H1 (cell line): ENCODE measurements at regions not wholly inside any gene's neighbourhood (a gene's known extent, or its start where the extent isn't known, plus 50 kb on each side); places are given as distances from the start of the nearest gene placed in this dataset.

Experiments used
- CTCF ChIA-PET: fragments of 300-600 bp; sonication (Branson Sonifier 250); formaldehyde crosslinking; loops from one replicate; lab custom pipeline; 2021; ENCODE audit not compliant: partially characterized antibody; lab: Charles Lee
- POLR2A ChIA-PET: fragments of 300-600 bp; sonication (Branson Sonifier 250); formaldehyde crosslinking; loops from one replicate; lab custom pipeline; 2021; ENCODE audit warnings: inconsistent platforms; ENCODE audit not compliant: partially characterized antibody; lab: Charles Lee
- DNase-seq, 2 experiments: peaks; one replicate each; pipeline versions ENCODE4 v3.0.0 to v3.0.0-alpha.2; 2010 to 2022; ENCODE audit warnings: low spot score in 2 of 2, low read depth in 1 of 2, mixed read lengths in 1 of 2
- FAIRE-seq: peaks from 2 replicates; lab custom pipeline; 2011; peaks lifted over from hg19 to GRCh38; lab: Jason Lieb, UNC
- H2AFZ ChIP-seq: 2 replicates; pipeline ENCODE4 v1.8.1; 2012; ENCODE audit warnings: low read length, inconsistent platforms
- H2AK5ac ChIP-seq: 2 replicates; pipeline ENCODE4 v1.6.1; 2013; ENCODE audit warnings: low read depth, low read length
- H2BK120ac ChIP-seq: replicated peaks from 2 replicates; pipeline ENCODE3; 2013; ENCODE audit warnings: low read depth, low read length, inconsistent platforms
- H2BK12ac ChIP-seq: 2 replicates; pipeline ENCODE4 v1.6.1; 2013; ENCODE audit warnings: low read depth, low read length
- H2BK15ac ChIP-seq: 2 replicates; pipeline ENCODE4 v1.6.1; 2013; ENCODE audit warnings: low read length
- H2BK20ac ChIP-seq: 2 replicates; pipeline ENCODE4 v1.6.1; 2013; ENCODE audit warnings: low read length
- H2BK5ac ChIP-seq: 2 replicates; pipeline ENCODE4 v1.6.1; 2013; ENCODE audit warnings: low read depth, low read length
- H3K14ac ChIP-seq: 2 replicates; pipeline ENCODE4 v1.6.1; 2013; ENCODE audit warnings: inconsistent platforms; ENCODE audit not compliant: insufficient read length
- H3K18ac ChIP-seq: 2 replicates; pipeline ENCODE4 v1.6.1; 2013; ENCODE audit warnings: low read length; ENCODE audit errors: extremely low read depth
- H3K23ac ChIP-seq: 2 replicates; pipeline ENCODE4 v1.6.1; 2013; ENCODE audit warnings: inconsistent platforms; ENCODE audit not compliant: insufficient read length
- H3K23me2 ChIP-seq: 2 replicates; pipeline ENCODE4 v1.6.1; 2013; ENCODE audit warnings: low read depth, low read length
- H3K27ac ChIP-seq: 2 replicates; pipeline ENCODE4 v1.6.1; 2011; ENCODE audit warnings: low read depth, low read length, inconsistent platforms
- H3K27me3 ChIP-seq, 4 experiments: replicated peaks in 1 of 4; 1 replicate in 1 of 4; 2 replicates in 3 of 4; pipeline versions ENCODE4 v1.6.1 to v1.8.1; 2011 to 2013; ENCODE audit warnings: low read length in 3 of 4, mild to moderate bottlenecking in 3 of 4, inconsistent platforms in 2 of 4, mixed read lengths in 2 of 4, moderate library complexity in 1 of 4; ENCODE audit not compliant: control insufficient read depth in 3 of 4, insufficient read depth in 3 of 4; ENCODE audit errors: extremely low read depth in 1 of 4
- H3K36me3 ChIP-seq, 4 experiments: 2 replicates each; pipeline versions ENCODE4 v1.6.1 to v1.8.1; 2011 to 2013; ENCODE audit warnings: mild to moderate bottlenecking in 4 of 4, low read length in 3 of 4, moderate library complexity in 2 of 4, control low read depth in 1 of 4, inconsistent platforms in 1 of 4; ENCODE audit not compliant: insufficient read depth in 4 of 4, control insufficient read depth in 2 of 4
- H3K4ac ChIP-seq: replicated peaks from 2 replicates; pipeline ENCODE3; 2013; ENCODE audit warnings: low read length, low read depth, mixed read lengths, inconsistent platforms; ENCODE audit not compliant: insufficient read length
- H3K4me1 ChIP-seq, 4 experiments: replicated peaks in 1 of 4; 1 replicate in 1 of 4; 2 replicates in 3 of 4; pipeline versions ENCODE4 v1.6.1 to v1.8.1; 2011 to 2013; ENCODE audit warnings: low read length in 3 of 4, inconsistent platforms in 2 of 4, mixed read lengths in 1 of 4; ENCODE audit not compliant: insufficient read depth in 4 of 4, control insufficient read depth in 3 of 4
- H3K4me2 ChIP-seq, 2 experiments: 2 replicates each; pipeline versions ENCODE4 v1.6.1 to v1.8.1; 2011 to 2013; ENCODE audit warnings: low read depth in 2 of 2, low read length in 2 of 2, control low read depth in 1 of 2, inconsistent platforms in 1 of 2, mild to moderate bottlenecking in 1 of 2; ENCODE audit not compliant: insufficient read depth in 1 of 2
- H3K4me3 ChIP-seq, 4 experiments: fragments of 200-600, 300-600 bp in 1 of 4; sonication (generic), shearing (Covaris generic), sonication (Bioruptor Twin) in 1 of 4; 2 replicates each; pipeline versions ENCODE4 v1.5.1 to v1.8.1; 2011 to 2016; ENCODE audit warnings: low read length in 4 of 4, low read depth in 3 of 4, control low read depth in 2 of 4, inconsistent platforms in 2 of 4, mild to moderate bottlenecking in 2 of 4, mixed read lengths in 1 of 4, moderate library complexity in 1 of 4; ENCODE audit not compliant: insufficient read depth in 2 of 4; ENCODE audit errors: extremely low read depth in 1 of 4
- H3K56ac ChIP-seq: replicated peaks from 2 replicates; pipeline ENCODE3; 2013; ENCODE audit warnings: low read depth, mild to moderate bottlenecking, mixed read lengths, low read length, inconsistent platforms; ENCODE audit not compliant: insufficient read length
- H3K79me1 ChIP-seq: 2 replicates; pipeline ENCODE4 v1.6.1; 2013; ENCODE audit warnings: low read depth, low read length, control low read depth
- H3K79me2 ChIP-seq, 2 experiments: 2 replicates each; pipeline versions ENCODE4 v1.6.1 to v1.8.1; 2012 to 2013; ENCODE audit warnings: low read length in 2 of 2, mild to moderate bottlenecking in 2 of 2, inconsistent platforms in 1 of 2; ENCODE audit not compliant: insufficient read depth in 2 of 2, control insufficient read depth in 1 of 2
- H3K9ac ChIP-seq, 4 experiments: replicated peaks in 1 of 4; 1 replicate in 1 of 4; 2 replicates in 3 of 4; pipeline versions ENCODE4 v1.6.1 to v1.8.1; 2011 to 2013; ENCODE audit warnings: low read depth in 3 of 4, low read length in 3 of 4, control low read depth in 2 of 4, mild to moderate bottlenecking in 2 of 4, moderate library complexity in 2 of 4, inconsistent platforms in 1 of 4; ENCODE audit errors: extremely low read depth in 1 of 4
- H3K9me3 ChIP-seq, 2 experiments: 2 replicates each; pipeline versions ENCODE4 v1.6.1 to v1.8.1; 2012 to 2013; ENCODE audit warnings: mild to moderate bottlenecking in 2 of 2, moderate library complexity in 2 of 2, control low read depth in 1 of 2, inconsistent platforms in 1 of 2, low read depth in 1 of 2, low read length in 1 of 2, mixed read lengths in 1 of 2; ENCODE audit not compliant: insufficient read depth in 2 of 2
- H4K20me1 ChIP-seq, 2 experiments: replicated peaks in 1 of 2; 2 replicates each; pipeline versions ENCODE3 to v1.8.1; 2011 to 2013; ENCODE audit warnings: inconsistent platforms in 2 of 2, low read length in 2 of 2, mild to moderate bottlenecking in 1 of 2; ENCODE audit not compliant: insufficient read depth in 2 of 2, control insufficient read depth in 1 of 2
- H4K5ac ChIP-seq: 2 replicates; pipeline ENCODE4 v1.6.1; 2013; ENCODE audit warnings: low read length, low read depth, mixed read lengths, inconsistent platforms; ENCODE audit not compliant: insufficient read length
- H4K8ac ChIP-seq: 2 replicates; pipeline ENCODE4 v1.8.0; 2013; ENCODE audit warnings: mild to moderate bottlenecking, moderate library complexity, low read length, inconsistent platforms; ENCODE audit not compliant: insufficient read depth; ENCODE audit errors: extremely low read depth
- H4K91ac ChIP-seq: replicated peaks from 2 replicates; pipeline ENCODE3; 2013; ENCODE audit warnings: low read length, mixed read lengths, inconsistent platforms; ENCODE audit not compliant: insufficient read length
- CTCF ChIP-seq, 3 experiments: IDR thresholded peaks; 1 replicate in 2 of 3; 2 replicates in 1 of 3; pipeline versions ENCODE4 v1.5.1 to v1.6.1; 2011; ENCODE audit warnings: low read length in 3 of 3, mild to moderate bottlenecking in 3 of 3, inconsistent platforms in 2 of 3, low read depth in 1 of 3, moderate library complexity in 1 of 3; ENCODE audit not compliant: insufficient read depth in 1 of 3; ENCODE audit errors: control extremely low read depth in 1 of 3
- WGBS, 2 experiments: shearing (Covaris generic) in 1 of 2; methylation state at CpG; one replicate each; pipeline versions ENCODE4 v1.1.6 to v1.1.7; 2013 to 2015; ENCODE audit warnings: low lambda C conversion rate in 2 of 2, mixed read lengths in 2 of 2, inconsistent platforms in 1 of 2, low coverage in 1 of 2, missing lambda C conversion rate in 1 of 2; ENCODE audit not compliant: insufficient replicate concordance in 2 of 2, insufficient coverage in 1 of 2, insufficient read length in 1 of 2; ENCODE audit errors: extremely low coverage in 1 of 2, missing lambda C conversion rate in 1 of 2; 5-methylcytosine and 5-hydroxymethylcytosine counted together

GRCh38 chr10:3908183-3908582 lies 123.2 kb upstream of the KLF6 start:
- Histone ChIP-seq H3K9ac (no peak overlapping the region), H3K27ac (no peak overlapping the region), H3K56ac (no peak overlapping the region), H2BK15ac (no peak overlapping the region), H2BK20ac (no peak overlapping the region), H3K79me2 (no peaks in the 10 kb centered on the region), H4K20me1 (no peaks in the 10 kb centered on the region), H3K27me3 (no peaks in the 10 kb centered on the region), H2BK120ac (no peak overlapping the region), H2AK5ac (no peak overlapping the region), H2BK5ac (no peak overlapping the region), H3K23ac (no peak overlapping the region), H3K9me3 (no peaks in the 10 kb centered on the region), H3K79me1 (no peaks in the 10 kb centered on the region), H3K36me3 (no peaks in the 10 kb centered on the region), H4K8ac (no peak overlapping the region), H3K14ac (no peak overlapping the region), H3K4ac (no peak overlapping the region), H4K91ac (no peak overlapping the region), H2BK12ac (no peak overlapping the region), H3K23me2 (no peaks in the 10 kb centered on the region), H3K4me1 (no peaks in the 10 kb centered on the region), H3K18ac (no peak overlapping the region), H3K4me2 (no peak overlapping the region), H4K5ac (no peak overlapping the region), H3K4me3 (no peak overlapping the region), H2AFZ (no peak overlapping the region)
- POLR2A ChIA-PET = no interaction called here
- WGBS, 2 experiments = 93% methylated on average over 10 of the region's 10 CpGs; no CpG with 5 or more reads in 1 of the 2 experiments
- DNase-seq (no peak), FAIRE-seq (no peak)
- TF ChIP-seq CTCF (IDR thresholded peaks at IDR 0.05; ENCODE audit: control extremely low read depth in 1 of 3, insufficient read depth in 1 of 3, low read depth in 1 of 3, low read length in 3 of 3) = no peak
- CTCF ChIA-PET = no interaction called here
